GM12864 (cell line): ENCODE measurements at regions not wholly inside any gene's neighbourhood (a gene's known extent, or its start where the extent isn't known, plus 50 kb on each side); places are given as distances from the start of the nearest gene placed in this dataset.
"Not testable (repeated sequence)": the region's sequence is repeated elsewhere in the genome, so short reads cannot be mapped to it uniquely, and the experiment has no call there.

ENCODE experiments used
- DNase-seq: peaks from one replicate; pipeline ENCODE4 v3.0.0-alpha.2; 2011; ENCODE audit warnings: low read depth
- H3K4me3 ChIP-seq: 2 replicates; pipeline ENCODE4 v1.5.1; 2011; ENCODE audit warnings: mild to moderate bottlenecking, low read depth, low read length, control low read depth
- CTCF ChIP-seq: IDR thresholded peaks from 2 replicates; pipeline ENCODE4 v1.5.1; 2011; ENCODE audit warnings: low read depth, mild to moderate bottlenecking, moderate library complexity, low read length, control low read depth, inconsistent platforms; ENCODE audit errors: missing control alignments

- DNase-seq = no peak
- TF ChIP-seq CTCF = peak; percentile 28
- no peak overlapping the region for H3K4me3 ChIP-seq
Observed at GRCh38 chr13:91045351-91046034, 302.0 kb upstream of the MIR17HG start.

GRCh38 chr13:91046715-91047327, 300.7 kb upstream of the MIR17HG start:
- no peak for TF ChIP-seq CTCF
- no peak overlapping the region for H3K4me3 ChIP-seq
- no peak for DNase-seq

GRCh38 chr13:91050970-91051369, 296.5 kb upstream of the MIR17HG start:
- H3K4me3 ChIP-seq = no peak overlapping the region
- DNase-seq = no peak
- TF ChIP-seq CTCF = no peak

- no peak overlapping the region for H3K4me3 ChIP-seq
- DNase-seq = no peak
- TF ChIP-seq CTCF = no peak
Observed at GRCh38 chr13:91052876-91053275, 294.6 kb upstream of the MIR17HG start.

- TF ChIP-seq CTCF = no peak
- no peak for DNase-seq
- no peak overlapping the region for H3K4me3 ChIP-seq
Observed at GRCh38 chr13:91053318-91054065, 294.0 kb upstream of the MIR17HG start.

GRCh38 chr13:91054902-91055301, 292.6 kb upstream of the MIR17HG start:
- DNase-seq = no peak
- no peak for TF ChIP-seq CTCF
- no peak overlapping the region for H3K4me3 ChIP-seq

GRCh38 chr13:91056746-91057145, 290.7 kb upstream of the MIR17HG start:
- TF ChIP-seq CTCF = no peak
- H3K4me3 ChIP-seq = no peak overlapping the region
- DNase-seq = peak; percentile 16

GRCh38 chr13:91057507-91057906, 290.0 kb upstream of the MIR17HG start:
- DNase-seq = not testable (repeated sequence)

More at GRCh38 chr13:91057507-91057906, 290.0 kb upstream of the MIR17HG start:
- H3K4me3 ChIP-seq = not testable (repeated sequence)
